H1 (cell line): ENCODE measurements at regions not wholly inside any gene's neighbourhood (a gene's known extent, or its start where the extent isn't known, plus 50 kb on each side); places are given as distances from the start of the nearest gene placed in this dataset.

ENCODE experiments used
- CTCF ChIA-PET: fragments of 300-600 bp; sonication (Branson Sonifier 250); formaldehyde crosslinking; loops from one replicate; lab custom pipeline; 2021; ENCODE audit not compliant: partially characterized antibody; lab: Charles Lee
- POLR2A ChIA-PET: fragments of 300-600 bp; sonication (Branson Sonifier 250); formaldehyde crosslinking; loops from one replicate; lab custom pipeline; 2021; ENCODE audit warnings: inconsistent platforms; ENCODE audit not compliant: partially characterized antibody; lab: Charles Lee
- DNase-seq, 2 experiments: peaks; one replicate each; pipeline versions ENCODE4 v3.0.0 to v3.0.0-alpha.2; 2010 to 2022; ENCODE audit warnings: low spot score in 2 of 2, low read depth in 1 of 2, mixed read lengths in 1 of 2
- FAIRE-seq: peaks from 2 replicates; lab custom pipeline; 2011; peaks lifted over from hg19 to GRCh38; lab: Jason Lieb, UNC
- H2AFZ ChIP-seq: 2 replicates; pipeline ENCODE4 v1.8.1; 2012; ENCODE audit warnings: low read length, inconsistent platforms
- H2AK5ac ChIP-seq: 2 replicates; pipeline ENCODE4 v1.6.1; 2013; ENCODE audit warnings: low read depth, low read length
- H2BK120ac ChIP-seq: replicated peaks from 2 replicates; pipeline ENCODE3; 2013; ENCODE audit warnings: low read depth, low read length, inconsistent platforms
- H2BK12ac ChIP-seq: 2 replicates; pipeline ENCODE4 v1.6.1; 2013; ENCODE audit warnings: low read depth, low read length
- H2BK15ac ChIP-seq: 2 replicates; pipeline ENCODE4 v1.6.1; 2013; ENCODE audit warnings: low read length
- H2BK20ac ChIP-seq: 2 replicates; pipeline ENCODE4 v1.6.1; 2013; ENCODE audit warnings: low read length
- H2BK5ac ChIP-seq: 2 replicates; pipeline ENCODE4 v1.6.1; 2013; ENCODE audit warnings: low read depth, low read length
- H3K14ac ChIP-seq: 2 replicates; pipeline ENCODE4 v1.6.1; 2013; ENCODE audit warnings: inconsistent platforms; ENCODE audit not compliant: insufficient read length
- H3K18ac ChIP-seq: 2 replicates; pipeline ENCODE4 v1.6.1; 2013; ENCODE audit warnings: low read length; ENCODE audit errors: extremely low read depth
- H3K23ac ChIP-seq: 2 replicates; pipeline ENCODE4 v1.6.1; 2013; ENCODE audit warnings: inconsistent platforms; ENCODE audit not compliant: insufficient read length
- H3K23me2 ChIP-seq: 2 replicates; pipeline ENCODE4 v1.6.1; 2013; ENCODE audit warnings: low read depth, low read length
- H3K27ac ChIP-seq: 2 replicates; pipeline ENCODE4 v1.6.1; 2011; ENCODE audit warnings: low read depth, low read length, inconsistent platforms
- H3K27me3 ChIP-seq, 4 experiments: replicated peaks in 1 of 4; 1 replicate in 1 of 4; 2 replicates in 3 of 4; pipeline versions ENCODE4 v1.6.1 to v1.8.1; 2011 to 2013; ENCODE audit warnings: low read length in 3 of 4, mild to moderate bottlenecking in 3 of 4, inconsistent platforms in 2 of 4, mixed read lengths in 2 of 4, moderate library complexity in 1 of 4; ENCODE audit not compliant: control insufficient read depth in 3 of 4, insufficient read depth in 3 of 4; ENCODE audit errors: extremely low read depth in 1 of 4
- H3K36me3 ChIP-seq, 4 experiments: 2 replicates each; pipeline versions ENCODE4 v1.6.1 to v1.8.1; 2011 to 2013; ENCODE audit warnings: mild to moderate bottlenecking in 4 of 4, low read length in 3 of 4, moderate library complexity in 2 of 4, control low read depth in 1 of 4, inconsistent platforms in 1 of 4; ENCODE audit not compliant: insufficient read depth in 4 of 4, control insufficient read depth in 2 of 4
- H3K4ac ChIP-seq: replicated peaks from 2 replicates; pipeline ENCODE3; 2013; ENCODE audit warnings: low read length, low read depth, mixed read lengths, inconsistent platforms; ENCODE audit not compliant: insufficient read length
- H3K4me1 ChIP-seq, 4 experiments: replicated peaks in 1 of 4; 1 replicate in 1 of 4; 2 replicates in 3 of 4; pipeline versions ENCODE4 v1.6.1 to v1.8.1; 2011 to 2013; ENCODE audit warnings: low read length in 3 of 4, inconsistent platforms in 2 of 4, mixed read lengths in 1 of 4; ENCODE audit not compliant: insufficient read depth in 4 of 4, control insufficient read depth in 3 of 4
- H3K4me2 ChIP-seq, 2 experiments: 2 replicates each; pipeline versions ENCODE4 v1.6.1 to v1.8.1; 2011 to 2013; ENCODE audit warnings: low read depth in 2 of 2, low read length in 2 of 2, control low read depth in 1 of 2, inconsistent platforms in 1 of 2, mild to moderate bottlenecking in 1 of 2; ENCODE audit not compliant: insufficient read depth in 1 of 2
- H3K4me3 ChIP-seq, 4 experiments: fragments of 200-600, 300-600 bp in 1 of 4; sonication (generic), shearing (Covaris generic), sonication (Bioruptor Twin) in 1 of 4; 2 replicates each; pipeline versions ENCODE4 v1.5.1 to v1.8.1; 2011 to 2016; ENCODE audit warnings: low read length in 4 of 4, low read depth in 3 of 4, control low read depth in 2 of 4, inconsistent platforms in 2 of 4, mild to moderate bottlenecking in 2 of 4, mixed read lengths in 1 of 4, moderate library complexity in 1 of 4; ENCODE audit not compliant: insufficient read depth in 2 of 4; ENCODE audit errors: extremely low read depth in 1 of 4
- H3K56ac ChIP-seq: replicated peaks from 2 replicates; pipeline ENCODE3; 2013; ENCODE audit warnings: low read depth, mild to moderate bottlenecking, mixed read lengths, low read length, inconsistent platforms; ENCODE audit not compliant: insufficient read length
- H3K79me1 ChIP-seq: 2 replicates; pipeline ENCODE4 v1.6.1; 2013; ENCODE audit warnings: low read depth, low read length, control low read depth
- H3K79me2 ChIP-seq, 2 experiments: 2 replicates each; pipeline versions ENCODE4 v1.6.1 to v1.8.1; 2012 to 2013; ENCODE audit warnings: low read length in 2 of 2, mild to moderate bottlenecking in 2 of 2, inconsistent platforms in 1 of 2; ENCODE audit not compliant: insufficient read depth in 2 of 2, control insufficient read depth in 1 of 2
- H3K9ac ChIP-seq, 4 experiments: replicated peaks in 1 of 4; 1 replicate in 1 of 4; 2 replicates in 3 of 4; pipeline versions ENCODE4 v1.6.1 to v1.8.1; 2011 to 2013; ENCODE audit warnings: low read depth in 3 of 4, low read length in 3 of 4, control low read depth in 2 of 4, mild to moderate bottlenecking in 2 of 4, moderate library complexity in 2 of 4, inconsistent platforms in 1 of 4; ENCODE audit errors: extremely low read depth in 1 of 4
- H3K9me3 ChIP-seq, 2 experiments: 2 replicates each; pipeline versions ENCODE4 v1.6.1 to v1.8.1; 2012 to 2013; ENCODE audit warnings: mild to moderate bottlenecking in 2 of 2, moderate library complexity in 2 of 2, control low read depth in 1 of 2, inconsistent platforms in 1 of 2, low read depth in 1 of 2, low read length in 1 of 2, mixed read lengths in 1 of 2; ENCODE audit not compliant: insufficient read depth in 2 of 2
- H4K20me1 ChIP-seq, 2 experiments: replicated peaks in 1 of 2; 2 replicates each; pipeline versions ENCODE3 to v1.8.1; 2011 to 2013; ENCODE audit warnings: inconsistent platforms in 2 of 2, low read length in 2 of 2, mild to moderate bottlenecking in 1 of 2; ENCODE audit not compliant: insufficient read depth in 2 of 2, control insufficient read depth in 1 of 2
- H4K5ac ChIP-seq: 2 replicates; pipeline ENCODE4 v1.6.1; 2013; ENCODE audit warnings: low read length, low read depth, mixed read lengths, inconsistent platforms; ENCODE audit not compliant: insufficient read length
- H4K8ac ChIP-seq: 2 replicates; pipeline ENCODE4 v1.8.0; 2013; ENCODE audit warnings: mild to moderate bottlenecking, moderate library complexity, low read length, inconsistent platforms; ENCODE audit not compliant: insufficient read depth; ENCODE audit errors: extremely low read depth
- H4K91ac ChIP-seq: replicated peaks from 2 replicates; pipeline ENCODE3; 2013; ENCODE audit warnings: low read length, mixed read lengths, inconsistent platforms; ENCODE audit not compliant: insufficient read length
- ASH2L ChIP-seq: fragments of 200-600, 300-600 bp; sonication (generic); IDR thresholded peaks from one replicate; pipeline ENCODE4 v1.7.1; 2017; ENCODE audit warnings: low read length
- CBX5 ChIP-seq: fragments of 300-800, 300-1000 bp; sonication (generic); IDR thresholded peaks from 2 replicates; pipeline ENCODE4 v1.7.1; 2016; ENCODE audit warnings: antibody characterized with exemption, low read length, low read depth
- CHD1 ChIP-seq: IDR thresholded peaks from 2 replicates; pipeline ENCODE4 v1.6.1; 2012; ENCODE audit warnings: low read depth, low read length, improper control_type of control experiment
- CTBP2 ChIP-seq: IDR thresholded peaks from 2 replicates; pipeline ENCODE4 v1.7.0; 2011; ENCODE audit warnings: borderline replicate concordance, mild to moderate bottlenecking, moderate library complexity, mixed read lengths, low read length; ENCODE audit not compliant: insufficient read depth, insufficient read length
- JUN ChIP-seq: IDR thresholded peaks from 2 replicates; pipeline ENCODE4 v1.6.1; 2011; ENCODE audit warnings: low read depth, mild to moderate bottlenecking, improper control_type of control experiment, low read length
- MAFK ChIP-seq: IDR thresholded peaks from 2 replicates; pipeline ENCODE4 v1.6.1; 2012; ENCODE audit warnings: low read depth, mild to moderate bottlenecking, improper control_type of control experiment, low read length
- POLR2AphosphoS5 ChIP-seq: IDR thresholded peaks from 2 replicates; pipeline ENCODE4 v1.6.1; 2011; ENCODE audit warnings: low read depth, low read length
- RAD21 ChIP-seq, 2 experiments: IDR thresholded peaks in 1 of 2; conservative IDR thresholded peaks in 1 of 2; 2 replicates each; pipeline ENCODE4 v1.6.1; 2011; ENCODE audit warnings: low read depth in 2 of 2, low read length in 2 of 2, improper control_type of control experiment in 1 of 2, inconsistent platforms in 1 of 2, mild to moderate bottlenecking in 1 of 2, moderate library complexity in 1 of 2
- RFX5 ChIP-seq: IDR thresholded peaks from 2 replicates; pipeline ENCODE4 v1.6.1; 2011; ENCODE audit warnings: low read depth, low read length, improper control_type of control experiment, borderline replicate concordance
- RNF2 ChIP-seq: fragments of 200-900, 300-1000 bp; sonication (generic); IDR thresholded peaks from 2 replicates; pipeline ENCODE4 v1.7.1; 2016; ENCODE audit warnings: borderline replicate concordance, low read depth, mild to moderate bottlenecking, antibody characterized with exemption, low read length; ENCODE audit not compliant: poor library complexity, severe bottlenecking; ENCODE audit errors: missing control alignments
- SP1 ChIP-seq: IDR thresholded peaks from 2 replicates; pipeline ENCODE4 v1.6.1; 2011; ENCODE audit warnings: low read depth, low read length
- TF ChIP-seq, protein P1 (sequence below): IDR thresholded peaks from 2 replicates; pipeline ENCODE4 v1.6.1; 2011; ENCODE audit warnings: low read length, improper control_type of control experiment
- TF ChIP-seq, protein P2 (sequence below): IDR thresholded peaks from 2 replicates; pipeline ENCODE4 v1.6.1; 2012; ENCODE audit warnings: low read length, inconsistent platforms

DNA sequence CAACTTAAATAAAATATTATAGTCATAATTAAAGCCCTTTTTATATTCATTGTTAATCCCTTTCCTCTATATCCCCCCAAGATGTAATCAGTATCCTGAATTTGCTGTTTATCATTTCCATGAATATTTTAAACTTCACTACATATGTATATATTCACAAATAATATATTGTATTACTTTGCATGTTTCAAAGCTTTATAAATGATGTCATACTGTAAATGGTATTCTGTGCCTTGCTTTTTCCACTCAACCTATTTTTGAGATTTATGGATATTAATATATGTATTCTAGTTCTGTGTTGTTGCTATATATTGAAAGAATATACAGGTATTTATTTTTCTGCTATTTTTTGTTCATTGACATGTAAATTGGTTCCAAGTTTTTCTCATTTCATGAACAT, 173.1 kb downstream of the CCDC71L start:
- H3K36me3 ChIP-seq, result no peaks in the 10 kb centered on the region
- TF ChIP-seq ASH2L, result no peak
- no peak for TF ChIP-seq CTBP2
- no peak for TF ChIP-seq JUN
- no peak for TF ChIP-seq RFX5
- TF ChIP-seq RAD21 (IDR thresholded peaks at IDR 0.05 in 1 of 2, conservative IDR thresholded peaks at IDR 0.05 in 1 of 2; ENCODE audit: low read depth in 2 of 2, low read length in 2 of 2), result no peak
- TF ChIP-seq POLR2AphosphoS5, result no peak
- no peak for TF ChIP-seq CBX5
- TF ChIP-seq SP1, result no peak
- TF ChIP-seq CHD1, result no peak
- TF ChIP-seq RNF2, result no peak
- TF ChIP-seq, protein P1, sequence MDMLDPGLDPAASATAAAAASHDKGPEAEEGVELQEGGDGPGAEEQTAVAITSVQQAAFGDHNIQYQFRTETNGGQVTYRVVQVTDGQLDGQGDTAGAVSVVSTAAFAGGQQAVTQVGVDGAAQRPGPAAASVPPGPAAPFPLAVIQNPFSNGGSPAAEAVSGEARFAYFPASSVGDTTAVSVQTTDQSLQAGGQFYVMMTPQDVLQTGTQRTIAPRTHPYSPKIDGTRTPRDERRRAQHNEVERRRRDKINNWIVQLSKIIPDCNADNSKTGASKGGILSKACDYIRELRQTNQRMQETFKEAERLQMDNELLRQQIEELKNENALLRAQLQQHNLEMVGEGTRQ, result no peak
- no peak for TF ChIP-seq MAFK
- TF ChIP-seq, protein P2, sequence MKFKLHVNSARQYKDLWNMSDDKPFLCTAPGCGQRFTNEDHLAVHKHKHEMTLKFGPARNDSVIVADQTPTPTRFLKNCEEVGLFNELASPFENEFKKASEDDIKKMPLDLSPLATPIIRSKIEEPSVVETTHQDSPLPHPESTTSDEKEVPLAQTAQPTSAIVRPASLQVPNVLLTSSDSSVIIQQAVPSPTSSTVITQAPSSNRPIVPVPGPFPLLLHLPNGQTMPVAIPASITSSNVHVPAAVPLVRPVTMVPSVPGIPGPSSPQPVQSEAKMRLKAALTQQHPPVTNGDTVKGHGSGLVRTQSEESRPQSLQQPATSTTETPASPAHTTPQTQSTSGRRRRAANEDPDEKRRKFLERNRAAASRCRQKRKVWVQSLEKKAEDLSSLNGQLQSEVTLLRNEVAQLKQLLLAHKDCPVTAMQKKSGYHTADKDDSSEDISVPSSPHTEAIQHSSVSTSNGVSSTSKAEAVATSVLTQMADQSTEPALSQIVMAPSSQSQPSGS, result no peak

More for the DNA sequence above, 173.1 kb downstream of the CCDC71L start:
- H3K27ac ChIP-seq, result no peak overlapping the region
- POLR2A ChIA-PET, result no interaction called here
- H3K79me1 ChIP-seq, result no peaks in the 10 kb centered on the region
- no peak overlapping the region for H3K23ac ChIP-seq
- H3K14ac ChIP-seq, result no peak overlapping the region
- no peaks in the 10 kb centered on the region; the same call in 1 of the 2 replicates for H3K23me2 ChIP-seq
- H4K20me1 ChIP-seq, result no peaks in the 10 kb centered on the region
- no peak overlapping the region for H2AK5ac ChIP-seq
- H3K79me2 ChIP-seq, result no peaks in the 10 kb centered on the region
- no peak overlapping the region for H3K4ac ChIP-seq
- CTCF ChIA-PET, result no interaction called here
- H3K9ac ChIP-seq, result no peak overlapping the region
- H3K4me3 ChIP-seq, result no peak overlapping the region
- no peak overlapping the region for H2AFZ ChIP-seq
- H3K27me3 ChIP-seq, result no peaks in the 10 kb centered on the region
- H2BK12ac ChIP-seq, result no peak overlapping the region
- H4K91ac ChIP-seq, result no peak overlapping the region
- H2BK120ac ChIP-seq, result no peak overlapping the region
- no peak overlapping the region for H2BK15ac ChIP-seq
- FAIRE-seq (no peak), DNase-seq (no peak)
- no peak overlapping the region for H3K18ac ChIP-seq
- no peak overlapping the region for H2BK5ac ChIP-seq
- no peak overlapping the region for H4K8ac ChIP-seq
- no peak overlapping the region for H3K4me2 ChIP-seq
- no peak overlapping the region for H2BK20ac ChIP-seq
- no peak overlapping the region for H3K56ac ChIP-seq
- H4K5ac ChIP-seq, result no peak overlapping the region
- peaks cover 0 to 2% of the 10 kb centered on the region in 2 experiments; a peak in 1 of 4 replicates for H3K9me3 ChIP-seq
- no peaks in the 10 kb centered on the region for H3K4me1 ChIP-seq
